Fibroblast of mammary gland (primary cell): ENCODE measurements at regions not wholly inside any gene's neighbourhood (a gene's known extent, or its start where the extent isn't known, plus 50 kb on each side); places are given as distances from the start of the nearest gene placed in this dataset.

Experiments
- DNase-seq: peaks from one replicate; pipeline ENCODE4 v3.0.0-alpha.2; 2010; ENCODE audit warnings: low read depth
- H3K4me3 ChIP-seq: 2 replicates; pipeline ENCODE4 v1.5.1; 2011; ENCODE audit warnings: low read depth, mild to moderate bottlenecking, low read length, moderate library complexity; ENCODE audit not compliant: control insufficient read depth
- TF ChIP-seq, protein P1 (sequence below): conservative IDR thresholded peaks from 2 replicates; pipeline ENCODE4 v1.5.1; 2011; ENCODE audit warnings: low read depth, low read length, inconsistent platforms; ENCODE audit not compliant: control insufficient read depth, insufficient read depth

DNA sequence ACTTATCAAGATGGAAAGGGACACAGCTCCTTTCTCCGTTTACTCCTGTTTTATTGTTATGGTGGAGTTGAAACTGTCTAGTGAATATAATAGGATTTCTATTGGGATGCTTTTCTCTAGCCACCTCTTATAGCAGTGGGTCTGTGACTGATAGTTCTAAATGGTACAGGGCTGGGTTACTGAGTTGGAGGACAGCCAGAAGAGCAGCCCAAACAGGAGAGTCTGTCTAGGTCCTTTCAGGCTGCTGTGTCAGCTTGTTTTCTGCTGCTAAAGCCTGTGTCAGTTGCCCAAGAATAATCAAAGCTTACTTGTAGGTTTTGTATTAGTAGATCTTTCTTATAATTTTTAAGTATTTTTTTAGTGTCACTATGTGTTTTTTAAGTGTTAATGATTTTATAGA, 356.0 kb upstream of the SEMA6A start:
- H3K4me3 ChIP-seq, result no peak overlapping the region
- DNase-seq, result no peak
- TF ChIP-seq, protein P1, sequence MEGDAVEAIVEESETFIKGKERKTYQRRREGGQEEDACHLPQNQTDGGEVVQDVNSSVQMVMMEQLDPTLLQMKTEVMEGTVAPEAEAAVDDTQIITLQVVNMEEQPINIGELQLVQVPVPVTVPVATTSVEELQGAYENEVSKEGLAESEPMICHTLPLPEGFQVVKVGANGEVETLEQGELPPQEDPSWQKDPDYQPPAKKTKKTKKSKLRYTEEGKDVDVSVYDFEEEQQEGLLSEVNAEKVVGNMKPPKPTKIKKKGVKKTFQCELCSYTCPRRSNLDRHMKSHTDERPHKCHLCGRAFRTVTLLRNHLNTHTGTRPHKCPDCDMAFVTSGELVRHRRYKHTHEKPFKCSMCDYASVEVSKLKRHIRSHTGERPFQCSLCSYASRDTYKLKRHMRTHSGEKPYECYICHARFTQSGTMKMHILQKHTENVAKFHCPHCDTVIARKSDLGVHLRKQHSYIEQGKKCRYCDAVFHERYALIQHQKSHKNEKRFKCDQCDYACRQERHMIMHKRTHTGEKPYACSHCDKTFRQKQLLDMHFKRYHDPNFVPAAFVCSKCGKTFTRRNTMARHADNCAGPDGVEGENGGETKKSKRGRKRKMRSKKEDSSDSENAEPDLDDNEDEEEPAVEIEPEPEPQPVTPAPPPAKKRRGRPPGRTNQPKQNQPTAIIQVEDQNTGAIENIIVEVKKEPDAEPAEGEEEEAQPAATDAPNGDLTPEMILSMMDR, result no peak

DNA sequence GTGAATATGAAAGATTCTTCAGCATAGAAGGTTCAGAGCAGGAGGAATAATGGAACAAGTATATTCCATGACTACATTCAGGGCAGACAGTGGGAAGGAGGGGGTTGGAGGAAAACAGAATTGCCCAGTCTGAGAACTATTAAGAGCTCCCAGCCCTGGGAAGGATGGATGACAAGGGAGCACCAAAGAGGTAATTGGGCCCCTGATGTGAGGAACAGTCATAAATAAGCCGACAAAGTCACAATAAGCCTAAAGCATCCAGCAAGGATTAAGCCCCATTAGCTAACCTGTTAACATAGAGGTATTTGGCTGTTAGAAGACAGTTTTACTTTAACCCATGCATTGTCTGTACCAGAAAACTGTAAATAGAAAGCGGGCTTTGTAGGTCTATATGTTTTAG, 348.7 kb upstream of the SEMA6A start:
- TF ChIP-seq, protein P1, result no peak
- H3K4me3 ChIP-seq, result no peak overlapping the region
- no peak for DNase-seq

DNA sequence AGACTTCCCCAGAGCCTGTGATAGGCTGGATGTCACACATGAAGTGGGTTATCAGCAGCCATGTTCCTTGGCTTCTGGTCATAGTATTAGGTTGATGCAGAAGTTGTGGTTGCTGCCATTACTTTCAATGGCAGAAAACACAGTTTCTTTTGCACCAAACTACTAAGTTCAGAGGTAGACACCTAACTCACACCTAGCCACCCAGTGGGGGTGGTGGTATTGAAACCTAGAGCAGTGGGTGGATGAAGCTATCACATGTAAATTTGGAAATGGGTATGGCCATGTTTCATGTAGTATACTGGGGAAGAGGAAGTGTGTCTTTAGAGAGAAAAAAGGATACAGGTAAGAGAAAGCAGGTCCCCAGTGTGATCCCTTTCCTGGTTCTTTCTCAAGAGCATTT, 347.9 kb upstream of the SEMA6A start:
- DNase-seq, result no peak
- TF ChIP-seq, protein P1, result no peak
- no peak overlapping the region for H3K4me3 ChIP-seq

DNA sequence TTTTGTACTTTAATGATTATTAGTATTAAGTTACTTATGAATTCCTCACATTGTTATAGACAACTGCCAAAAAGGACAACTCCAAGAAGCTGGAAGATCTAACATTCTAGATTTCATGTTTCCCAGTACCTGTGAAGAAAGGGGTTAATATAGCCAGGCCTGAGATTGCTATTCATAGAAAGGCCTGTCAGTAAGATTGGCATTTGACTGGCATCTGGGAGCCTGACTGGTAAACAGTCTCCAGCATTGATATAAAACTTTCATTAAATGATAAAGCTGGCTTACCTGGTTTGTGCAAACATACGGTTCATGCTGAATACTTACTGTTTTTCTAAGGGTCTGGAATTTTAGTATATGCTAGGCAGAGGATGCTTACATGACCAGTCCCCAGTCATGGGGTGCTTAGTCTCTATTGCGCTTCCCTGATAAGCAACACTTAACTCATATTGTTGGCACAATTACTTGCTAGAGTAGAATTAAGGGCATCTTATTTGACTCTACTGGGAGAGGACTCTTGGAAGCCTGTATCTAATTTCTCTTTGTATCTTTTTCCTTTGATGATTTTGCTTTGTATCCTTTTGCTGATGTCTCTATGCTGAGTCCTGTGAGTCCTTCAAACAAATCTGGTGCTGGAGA, 340.4 kb upstream of the SEMA6A start:
- DNase-seq, result no peak

DNA sequence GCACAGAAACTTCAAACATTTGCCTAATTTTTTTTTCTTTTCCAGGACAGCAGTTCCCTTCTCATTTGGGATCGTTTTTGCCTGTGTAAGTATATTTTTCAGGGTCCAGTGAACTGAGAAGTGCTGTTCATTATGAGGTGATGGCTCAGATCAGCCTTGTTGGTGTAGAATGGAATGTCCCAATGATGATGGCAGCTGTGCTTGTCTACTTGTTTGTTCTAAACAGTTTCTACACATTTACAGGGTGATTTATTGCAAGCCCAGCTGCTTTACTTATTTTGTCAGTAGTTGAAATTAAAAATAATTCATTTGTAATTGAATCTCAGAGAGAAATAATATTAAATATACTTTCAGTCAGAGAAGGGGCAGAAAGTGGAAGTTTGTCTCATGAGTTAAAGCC, 337.6 kb upstream of the SEMA6A start:
- no peak overlapping the region for H3K4me3 ChIP-seq
- no peak for DNase-seq
- TF ChIP-seq, protein P1, result no peak

More for the DNA sequence above, 340.4 kb upstream of the SEMA6A start:
- H3K4me3 ChIP-seq, result no peak overlapping the region
- TF ChIP-seq, protein P1, result no peak

DNA sequence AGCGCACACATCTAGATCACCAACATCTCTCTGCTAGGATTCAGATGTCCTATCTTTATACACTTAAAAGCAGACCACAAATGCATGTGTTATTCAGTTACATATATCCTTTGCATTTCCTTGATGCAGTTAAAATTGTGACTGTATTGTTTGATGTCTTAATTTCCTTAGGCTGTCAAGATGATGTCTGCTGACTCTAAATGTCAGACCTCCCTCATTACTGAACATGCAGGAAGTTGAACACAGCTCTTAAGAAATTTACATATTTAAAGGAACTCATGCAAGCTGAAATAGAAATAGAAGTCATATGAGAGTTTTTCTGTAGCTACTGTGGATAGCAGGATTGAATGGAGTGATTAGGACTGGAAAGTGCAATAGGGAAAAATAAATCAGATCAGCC, 336.5 kb upstream of the SEMA6A start:
- no peak overlapping the region for H3K4me3 ChIP-seq
- DNase-seq, result no peak
- TF ChIP-seq, protein P1, result no peak

DNA sequence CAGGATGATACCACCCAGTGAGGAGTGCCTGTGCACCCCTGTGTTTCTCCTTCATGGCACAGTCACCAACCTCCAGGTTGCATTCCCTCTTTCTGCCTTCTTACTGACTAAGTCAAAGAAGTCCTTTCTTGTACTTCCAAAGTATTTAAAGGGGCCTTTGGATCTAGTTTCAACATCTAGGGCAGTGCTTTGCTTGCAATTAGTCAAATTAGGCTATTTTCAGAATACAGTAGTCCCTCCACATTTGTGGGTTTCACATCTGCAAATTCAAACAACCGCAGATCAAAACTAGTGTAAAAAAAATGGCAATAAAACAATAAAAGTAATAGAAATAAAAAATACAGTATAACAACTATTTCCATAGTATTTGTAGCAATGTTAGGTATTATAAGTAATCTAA, 333.9 kb upstream of the SEMA6A start:
- TF ChIP-seq, protein P1, result no peak
- H3K4me3 ChIP-seq, result no peak overlapping the region
- DNase-seq, result no peak
